GM19455 (cell line): ENCODE measurements at regions not wholly inside any gene's neighbourhood (a gene's known extent, or its start where the extent isn't known, plus 50 kb on each side); places are given as distances from the start of the nearest gene placed in this dataset.
"Not testable (repeated sequence)": the region's sequence is repeated elsewhere in the genome, so short reads cannot be mapped to it uniquely, and the experiment has no call there.

Source experiments
- ATAC-seq: cut with Tn5 transposase; IDR thresholded peaks from one replicate; pipeline ENCODE4 v1.9.1; 2021; ENCODE audit not compliant: unreplicated experiment

- ATAC-seq = no peak
Measured at GRCh38 chr10:117781216-117781831, 238.8 kb downstream of the EMX2 start.

GRCh38 chr10:117782276-117782675 is 239.7 kb downstream of the EMX2 start:
- no peak for ATAC-seq

DNA sequence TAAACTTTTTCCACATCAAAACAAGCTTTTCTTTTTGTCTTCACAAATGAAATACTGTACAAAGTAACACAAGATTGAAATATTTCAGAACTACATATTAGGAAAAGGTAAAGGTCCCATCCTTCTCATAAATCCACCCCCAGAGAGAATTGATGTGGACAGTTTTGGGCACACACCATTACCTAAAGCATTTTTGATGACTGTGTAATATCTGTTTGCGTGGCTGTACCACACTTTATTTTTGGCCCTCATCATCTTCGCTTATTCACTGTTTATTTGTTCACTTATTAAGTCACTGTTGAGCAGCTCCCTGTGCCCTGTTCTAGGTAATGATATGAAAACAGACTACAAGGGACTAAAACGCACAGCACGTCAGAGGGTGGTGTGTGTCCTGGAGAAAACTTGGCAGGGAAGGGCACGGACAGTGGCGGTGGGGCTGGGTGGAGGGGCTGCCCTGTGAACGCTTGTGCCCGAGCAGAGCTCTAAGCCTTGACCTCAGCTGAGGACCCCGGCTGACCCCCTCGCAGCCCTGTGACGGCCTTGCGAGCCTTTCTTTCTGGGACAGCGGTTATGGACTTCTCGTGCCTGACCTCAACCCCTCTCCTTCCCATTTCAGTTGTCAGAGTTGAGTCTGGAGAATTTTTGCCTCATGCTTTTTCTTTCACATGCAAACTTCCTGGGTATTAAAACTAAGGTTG is 241.3 kb downstream of the EMX2 start:
- no peak for ATAC-seq

- no peak for ATAC-seq
Measured at GRCh38 chr10:117784776-117785175, 242.2 kb downstream of the EMX2 start.

GRCh38 chr10:117788911-117789310 is 246.4 kb downstream of the EMX2 start:
- no peak for ATAC-seq

DNA sequence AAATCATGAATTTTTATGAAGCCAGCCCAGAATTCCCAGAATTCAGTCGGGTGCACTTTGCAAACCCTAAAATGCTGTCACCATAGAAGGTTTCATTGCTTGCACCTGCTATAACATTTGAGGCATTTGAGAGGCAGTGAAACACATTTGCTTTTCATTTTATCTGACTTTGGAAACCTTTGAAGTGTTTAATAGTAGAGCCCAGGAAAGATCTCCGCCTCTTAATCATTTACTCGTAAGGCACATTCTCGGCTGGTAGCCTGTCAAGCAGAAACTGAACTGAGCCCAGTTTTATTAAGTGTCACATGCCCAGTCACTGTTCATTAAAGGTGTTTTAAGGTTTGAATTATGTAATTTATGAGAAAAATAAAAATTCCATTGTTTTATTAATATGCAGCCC is 247.6 kb downstream of the EMX2 start:
- no peak for ATAC-seq

- no peak for ATAC-seq
Measured at GRCh38 chr10:117790621-117791020, 248.1 kb downstream of the EMX2 start.

DNA sequence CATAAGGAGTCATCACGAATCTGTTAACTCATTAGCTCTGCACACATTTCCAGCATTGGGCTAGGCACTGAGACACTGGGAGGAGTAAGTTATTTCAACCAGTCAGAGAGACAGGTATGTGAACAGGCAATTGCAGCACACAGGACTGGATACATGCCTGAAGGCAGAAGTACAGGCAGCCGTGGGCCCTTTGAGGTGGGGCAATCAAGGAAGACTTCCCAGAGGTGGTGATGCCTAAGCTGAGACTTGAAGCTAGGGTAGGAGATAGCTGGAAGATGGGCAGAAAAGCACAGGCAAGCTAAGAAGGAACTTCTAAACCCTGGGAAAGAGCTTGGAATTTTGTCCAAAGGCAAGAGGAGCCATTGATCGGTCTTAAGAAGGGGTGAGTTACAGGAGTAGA is 249.7 kb downstream of the EMX2 start:
- no peak for ATAC-seq

- ATAC-seq = no peak
Measured at GRCh38 chr10:117796130-117796745, 250.5 kb downstream of the RAB11FIP2 start.

- ATAC-seq = no peak
Measured at GRCh38 chr10:117797296-117797695, 249.4 kb downstream of the RAB11FIP2 start.

- ATAC-seq = no peak
Measured at GRCh38 chr10:117801691-117802090, 245.1 kb downstream of the RAB11FIP2 start.

DNA sequence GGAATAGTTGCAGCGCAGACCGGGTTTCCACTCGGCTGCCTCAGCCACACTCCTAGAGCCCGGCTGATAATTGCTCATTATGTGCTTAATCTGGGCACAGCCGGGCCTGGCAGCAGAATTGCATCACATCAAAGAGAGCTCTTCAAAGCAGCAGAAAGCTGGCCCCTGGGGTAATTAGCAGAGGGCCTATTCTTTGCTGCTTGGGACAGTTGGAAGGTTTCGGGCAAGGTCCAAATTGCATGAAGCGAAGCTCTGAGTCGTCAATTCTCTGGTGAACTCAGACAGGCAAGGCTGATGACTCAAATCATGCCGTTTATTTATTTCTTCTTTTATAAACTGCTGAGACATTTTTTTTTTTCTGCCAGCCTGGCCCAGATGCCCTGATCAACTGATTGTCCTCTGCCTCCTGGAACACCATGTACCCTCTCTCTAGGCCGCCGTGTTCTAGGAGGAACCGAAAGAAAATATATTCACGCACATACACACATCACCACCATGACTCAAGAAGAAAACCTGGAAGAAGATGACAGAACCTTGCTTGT is 242.2 kb downstream of the RAB11FIP2 start:
- ATAC-seq = no peak

DNA sequence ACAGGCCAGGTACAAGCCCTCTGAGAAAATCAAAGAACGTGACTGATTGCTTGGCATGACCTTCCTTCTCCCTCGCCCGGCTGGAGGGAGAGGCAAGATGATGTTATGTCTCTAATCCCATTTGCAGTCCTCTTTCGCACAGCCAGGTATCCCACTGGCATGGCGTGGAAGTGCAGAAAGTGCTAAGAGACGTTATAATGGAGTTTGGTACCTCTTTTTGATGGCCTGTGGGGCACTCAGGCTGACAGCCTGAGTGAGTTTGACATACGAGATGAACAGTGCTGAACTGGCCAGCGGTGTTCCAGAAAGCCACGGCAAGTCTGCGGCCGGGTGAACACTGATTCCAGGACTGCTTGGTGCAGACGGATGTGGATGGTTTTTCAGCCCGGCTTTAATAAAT is 241.6 kb downstream of the RAB11FIP2 start:
- ATAC-seq = no peak

GRCh38 chr10:117807441-117807840 is 239.3 kb downstream of the RAB11FIP2 start:
- no peak for ATAC-seq

DNA sequence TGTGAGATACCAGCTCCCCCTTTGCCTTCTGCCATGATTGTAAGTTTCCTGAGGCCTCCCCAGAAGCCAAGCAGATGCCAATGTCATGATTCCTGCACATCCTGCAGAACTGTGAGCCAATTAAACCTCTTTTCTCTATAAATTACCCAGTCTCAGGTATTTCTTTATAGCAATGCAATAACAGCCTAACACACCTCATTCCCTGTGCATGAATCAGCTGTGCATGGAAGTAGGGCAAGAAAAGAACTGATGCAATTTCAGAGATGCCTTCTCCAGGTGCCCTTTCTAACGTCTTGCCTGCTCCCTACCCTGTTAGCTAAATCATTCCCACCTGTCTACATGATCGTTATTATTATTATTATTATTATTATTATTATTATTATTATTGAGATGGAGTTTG is 230.9 kb downstream of the RAB11FIP2 start:
- ATAC-seq = not testable (repeated sequence)

- ATAC-seq = no peak
Measured at GRCh38 chr10:117817116-117817515, 229.6 kb downstream of the RAB11FIP2 start.

DNA sequence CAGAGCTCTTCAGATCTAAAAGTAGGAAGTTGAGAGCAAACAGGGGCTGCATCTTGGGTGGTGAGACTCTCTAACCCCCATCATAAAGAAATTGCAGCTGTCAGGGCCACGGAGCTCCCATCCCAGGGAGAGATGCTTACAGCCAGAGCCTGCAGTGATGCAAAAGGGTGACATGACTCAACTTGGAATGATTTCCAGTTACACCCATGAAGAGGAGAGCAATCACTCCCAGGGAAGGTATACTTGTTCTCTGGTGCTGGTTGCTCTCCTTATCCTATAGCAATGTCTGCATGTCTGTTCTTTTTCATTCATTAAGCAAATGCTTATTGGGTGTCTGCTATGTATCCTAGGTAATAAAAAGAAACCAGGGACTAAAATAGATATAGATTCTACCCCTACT is 228.0 kb downstream of the RAB11FIP2 start:
- no peak for ATAC-seq

- no peak for ATAC-seq
Measured at GRCh38 chr10:117819304-117819703, 227.4 kb downstream of the RAB11FIP2 start.

GRCh38 chr10:117823980-117824379 is 222.8 kb downstream of the RAB11FIP2 start:
- no peak for ATAC-seq

DNA sequence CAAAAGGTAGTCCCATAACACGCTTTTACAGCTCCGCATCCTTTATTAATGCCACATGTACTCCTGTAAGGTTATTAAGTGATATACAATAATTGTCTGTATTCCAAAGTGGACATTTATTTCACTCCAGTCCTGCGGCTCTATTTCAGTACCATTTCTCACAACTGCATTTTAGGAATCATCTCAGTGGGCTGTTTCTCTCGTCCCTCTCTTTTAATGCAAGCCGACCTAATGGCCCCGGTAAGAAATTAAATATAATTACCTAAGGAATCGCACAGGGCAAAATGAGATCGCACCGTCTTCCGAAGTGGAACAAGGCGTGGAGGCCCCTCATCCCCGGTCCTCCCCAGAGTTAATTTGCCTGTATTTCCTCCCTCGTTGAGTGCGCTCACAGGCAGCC is 216.5 kb downstream of the RAB11FIP2 start:
- ATAC-seq = no peak

GRCh38 chr10:117830787-117831212 is 215.9 kb downstream of the RAB11FIP2 start:
- ATAC-seq = no peak
